Gastroesophageal sphincter (tissue), 4 donors: ENCODE measurements at regions not wholly inside any gene's neighbourhood (a gene's known extent, or its start where the extent isn't known, plus 50 kb on each side); places are given as distances from the start of the nearest gene placed in this dataset.

Source experiments
- ATAC-seq: fragments of 150-250 bp; one replicate; pipeline ENCODE4 v1.9.1; 2016; ENCODE audit warnings: mild to moderate bottlenecking, moderate library complexity
- H3K27ac ChIP-seq, 4 donors: fragments of 200-600 bp; sonication (generic) in 3 of 4; 1 replicate in 3 of 4; 2 replicates in 1 of 4; pipeline ENCODE4 v1.5.1; 2016 to 2019
- H3K27me3 ChIP-seq: fragments of 200-600 bp; sonication (generic); one replicate; pipeline ENCODE4 v1.5.1; 2019
- H3K36me3 ChIP-seq, 2 donors: fragments of 200-600 bp; sonication (generic); one replicate each; pipeline ENCODE4 v1.5.1; 2019; ENCODE audit warnings: control low read depth in 1 of 2
- H3K4me1 ChIP-seq, 3 donors: fragments of 200-600 bp; sonication (generic); 1 replicate in 2 of 3; 2 replicates in 1 of 3; pipeline ENCODE4 v1.5.1; 2016 to 2019; ENCODE audit warnings: control low read depth in 2 of 3
- H3K4me3 ChIP-seq, 2 donors: fragments of 200-600 bp; sonication (generic); one replicate each; pipeline ENCODE4 v1.5.1; 2019; ENCODE audit warnings: mild to moderate bottlenecking in 1 of 2, moderate library complexity in 1 of 2
- H3K9me3 ChIP-seq, 3 donors: fragments of 200-600 bp; sonication (generic); one replicate each; pipeline ENCODE4 v1.5.1; 2017 to 2019; ENCODE audit warnings: control low read depth in 2 of 3
- CTCF ChIP-seq, 4 experiments: fragments of 200-600 bp in 2 of 4; fragments of 450-650 bp in 2 of 4; sonication (generic) in 1 of 4; IDR thresholded peaks; one replicate each; pipeline ENCODE4 v1.5.1; 2017 to 2019; ENCODE audit warnings: antibody characterized with exemption in 4 of 4, mild to moderate bottlenecking in 2 of 4, moderate library complexity in 2 of 4
- EP300 ChIP-seq: sonication (generic); formaldehyde crosslinking; IDR thresholded peaks from one replicate; pipeline ENCODE4 v1.6.1; 2017; ENCODE audit warnings: antibody characterized with exemption, mild to moderate bottlenecking
- POLR2A ChIP-seq, 2 donors: fragments of 450-650 bp; IDR thresholded peaks; one replicate each; pipeline ENCODE4 v1.6.1; 2017; ENCODE audit warnings: antibody characterized with exemption in 2 of 2, mild to moderate bottlenecking in 2 of 2, moderate library complexity in 1 of 2
- POLR2AphosphoS5 ChIP-seq: sonication (generic); formaldehyde crosslinking; IDR thresholded peaks from one replicate; pipeline ENCODE4 v1.6.1; 2017; ENCODE audit warnings: antibody characterized with exemption
- WGBS, 2 donors: methylation state at CpG; one replicate each; pipeline ENCODE4 v1.1.5; 2018; ENCODE audit warnings: low coverage in 1 of 2; 5-methylcytosine and 5-hydroxymethylcytosine counted together

- WGBS, 2 donors = 26% methylated on average over 8 of the region's 8 CpGs; no CpG with 5 or more reads in 1 of the 2 donors
- Histone ChIP-seq H3K36me3 (no peaks in the 10 kb centered on the region), H3K4me3 (no peak overlapping the region), H3K9me3 (no peaks in the 10 kb centered on the region), H3K4me1 (peaks cover 0 to 18% (median 9%) of the 10 kb centered on the region in 3 donors), H3K27me3 (peaks cover 7% of the 10 kb centered on the region), H3K27ac (no peak overlapping the region)
- no peak for TF ChIP-seq POLR2AphosphoS5
- no peak for TF ChIP-seq EP300
- TF ChIP-seq POLR2A (IDR thresholded peaks at IDR 0.05) = no peak
- TF ChIP-seq CTCF (IDR thresholded peaks at IDR 0.05) = no peak
- ATAC-seq = no peak
Observed at GRCh38 chr3:193780397-193780796, 187.4 kb downstream of the OPA1 start.

- Histone ChIP-seq H3K9me3 (no peaks in the 10 kb centered on the region), H3K4me3 (no peak overlapping the region), H3K27me3 (peaks cover 5% of the 10 kb centered on the region), H3K36me3 (no peaks in the 10 kb centered on the region), H3K4me1 (peaks cover 0 to 18% (median 9%) of the 10 kb centered on the region in 3 donors), H3K27ac (peak overlapping the region in 3 of 4 donors; percentile 40 to 66 (median 47))
- WGBS, 2 donors = 10% methylated on average over 2 to 6 of the region's 11 CpGs
- peak; percentile 85 for ATAC-seq
- TF ChIP-seq POLR2A (IDR thresholded peaks at IDR 0.05) (no peak), CTCF (IDR thresholded peaks at IDR 0.05) (peak; percentile 65 to 89 (median 77))
Observed at GRCh38 chr3:193780810-193781478, 187.9 kb downstream of the OPA1 start.

- H3K27ac ChIP-seq = no peak overlapping the region
Observed at GRCh38 chr3:193782276-193782647, 189.3 kb downstream of the OPA1 start.

GRCh38 chr3:193782747-193783146 is 189.7 kb downstream of the OPA1 start:
- no peaks in the 10 kb centered on the region for H3K36me3 ChIP-seq
- TF ChIP-seq CTCF (IDR thresholded peaks at IDR 0.05) (no peak), POLR2A (IDR thresholded peaks at IDR 0.05) (no peak), POLR2AphosphoS5 (no peak), EP300 (no peak)
- WGBS, 2 donors = 95 to 100% methylated on average over 2 to 3 of the region's 3 CpGs
- H3K9me3 ChIP-seq = no peaks in the 10 kb centered on the region
- H3K27ac ChIP-seq = no peak overlapping the region
- H3K4me3 ChIP-seq = no peak overlapping the region
- no peak for ATAC-seq
- H3K27me3 ChIP-seq = peaks cover 6% of the 10 kb centered on the region
- peaks cover 0 to 28% (median 9%) of the 10 kb centered on the region in 3 donors for H3K4me1 ChIP-seq

More at GRCh38 chr3:193782276-193782647, 189.3 kb downstream of the OPA1 start:
- Histone ChIP-seq H3K4me3 (no peak overlapping the region), H3K9me3 (no peaks in the 10 kb centered on the region), H3K36me3 (no peaks in the 10 kb centered on the region), H3K4me1 (peaks cover 0 to 26% (median 9%) of the 10 kb centered on the region in 3 donors), H3K27me3 (peaks cover 7% of the 10 kb centered on the region)
- WGBS, 2 donors = 90 to 100% methylated on average over 3 to 8 of the region's 9 CpGs
- no peak for ATAC-seq
- TF ChIP-seq POLR2AphosphoS5 = no peak
- no peak for TF ChIP-seq CTCF (IDR thresholded peaks at IDR 0.05)
- TF ChIP-seq EP300 = no peak
- TF ChIP-seq POLR2A (IDR thresholded peaks at IDR 0.05) = no peak

GRCh38 chr3:193783166-193783896 is 190.3 kb downstream of the OPA1 start:
- no peak for ATAC-seq
- Histone ChIP-seq H3K27ac (no peak overlapping the region), H3K4me3 (no peak overlapping the region), H3K4me1 (peaks cover 0 to 34% (median 9%) of the 10 kb centered on the region in 3 donors), H3K36me3 (no peaks in the 10 kb centered on the region), H3K27me3 (peaks cover 6% of the 10 kb centered on the region), H3K9me3 (no peaks in the 10 kb centered on the region)
- no peak for TF ChIP-seq CTCF (IDR thresholded peaks at IDR 0.05)
- no peak for TF ChIP-seq POLR2AphosphoS5
- TF ChIP-seq POLR2A (IDR thresholded peaks at IDR 0.05) = no peak
- TF ChIP-seq EP300 = no peak
- WGBS, 2 donors = 81 to 93% methylated on average over 4 to 5 of the region's 5 CpGs
